ENCODE measurements at regions not wholly inside any gene's neighbourhood (a gene's known extent, or its start where the extent isn't known, plus 50 kb on each side); places are given as distances from the start of the nearest gene placed in this dataset.

DNA sequence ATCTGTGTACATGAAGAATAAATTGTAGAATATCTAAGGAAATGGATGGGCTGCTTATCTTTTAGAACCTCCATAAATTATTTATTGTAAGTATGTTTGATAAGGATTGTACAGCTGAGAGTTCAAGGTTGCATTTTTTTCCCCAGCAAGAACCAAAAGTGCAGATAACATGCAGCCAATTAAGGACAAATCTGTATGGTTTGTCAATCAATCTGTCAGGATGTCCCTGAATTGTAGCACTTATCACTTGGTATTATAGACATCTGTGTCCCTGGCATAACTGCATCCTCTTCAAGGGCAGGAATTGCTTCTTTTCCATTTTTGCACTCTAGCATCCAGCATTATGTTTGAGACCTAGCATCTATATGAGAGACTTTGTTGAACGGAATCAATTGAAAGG lies 95.4 kb upstream of the IGFBP7 start:
- POLR2A ChIA-PET = no interaction called here
- FAIRE-seq = no peak
- intact Hi-C loops (cut with micrococcal nuclease) (no loop called here), dilution Hi-C loops (cut with MboI; ENCODE audit: extremely low pct_ligation_motif_present, low sequenced_read_pairs) (no loop called here)
- Histone ChIP-seq H3K27ac (ENCODE audit: insufficient read depth, low read depth, low read length) (no peak overlapping the region), H3K4me2 (ENCODE audit: insufficient read depth, low read length) (no peak overlapping the region), H4K20me1 (replicated peaks; ENCODE audit: control insufficient read depth, extremely low read depth, insufficient read depth, low read length) (no peaks in the 10 kb centered on the region), H3K79me2 (ENCODE audit: control insufficient read depth, insufficient read depth, low read length) (no peaks in the 10 kb centered on the region), H3K9me1 (replicated peaks; ENCODE audit: control insufficient read depth, extremely low read depth, insufficient read depth, low read length) (no peaks in the 10 kb centered on the region), H3K4me1 (ENCODE audit: control insufficient read depth, extremely low read depth, insufficient read depth, low read length) (no peaks in the 10 kb centered on the region), H3K4me3 (replicated peaks in 1 of 3; ENCODE audit: insufficient read depth in 1 of 3, low read depth in 1 of 3, low read length in 3 of 3) (no peak overlapping the region), H3K36me3 (ENCODE audit: control insufficient read depth in 2 of 2, extremely low read depth in 1 of 2, insufficient read depth in 2 of 2, low read length in 2 of 2) (no peaks in the 10 kb centered on the region), H3K27me3 (ENCODE audit: control insufficient read depth in 2 of 2, insufficient read depth in 2 of 2, low read length in 2 of 2) (peaks cover 11 to 12% of the 10 kb centered on the region in 2 experiments), H3K9ac (replicated peaks; ENCODE audit: extremely low read depth, insufficient read depth, low read length) (no peak overlapping the region), H2AFZ (ENCODE audit: low read depth, low read length) (no peak overlapping the region), H3K9me3 (replicated peaks; ENCODE audit: control insufficient read depth, insufficient read depth, low read length) (no peaks in the 10 kb centered on the region)
- DNase-seq (ENCODE audit: low read depth, low spot score) = no peak
- no TSS peak for BruUV-seq (replicated peaks)
- no peak for TF ChIP-seq POLR2AphosphoS5 (IDR thresholded peaks at IDR 0.05; ENCODE audit: insufficient read depth, low read depth, low read length)
- no peak for TF ChIP-seq MYC (IDR thresholded peaks at IDR 0.05; ENCODE audit: low read depth, low read length)
- no peak for TF ChIP-seq EZH2 (IDR thresholded peaks at IDR 0.05; ENCODE audit: borderline replicate concordance, low read depth, low read length, severe bottlenecking)
- no peak for TF ChIP-seq POLR2A (IDR thresholded peaks at IDR 0.05; ENCODE audit: low read depth, low read length)
- TF ChIP-seq, protein P1, sequence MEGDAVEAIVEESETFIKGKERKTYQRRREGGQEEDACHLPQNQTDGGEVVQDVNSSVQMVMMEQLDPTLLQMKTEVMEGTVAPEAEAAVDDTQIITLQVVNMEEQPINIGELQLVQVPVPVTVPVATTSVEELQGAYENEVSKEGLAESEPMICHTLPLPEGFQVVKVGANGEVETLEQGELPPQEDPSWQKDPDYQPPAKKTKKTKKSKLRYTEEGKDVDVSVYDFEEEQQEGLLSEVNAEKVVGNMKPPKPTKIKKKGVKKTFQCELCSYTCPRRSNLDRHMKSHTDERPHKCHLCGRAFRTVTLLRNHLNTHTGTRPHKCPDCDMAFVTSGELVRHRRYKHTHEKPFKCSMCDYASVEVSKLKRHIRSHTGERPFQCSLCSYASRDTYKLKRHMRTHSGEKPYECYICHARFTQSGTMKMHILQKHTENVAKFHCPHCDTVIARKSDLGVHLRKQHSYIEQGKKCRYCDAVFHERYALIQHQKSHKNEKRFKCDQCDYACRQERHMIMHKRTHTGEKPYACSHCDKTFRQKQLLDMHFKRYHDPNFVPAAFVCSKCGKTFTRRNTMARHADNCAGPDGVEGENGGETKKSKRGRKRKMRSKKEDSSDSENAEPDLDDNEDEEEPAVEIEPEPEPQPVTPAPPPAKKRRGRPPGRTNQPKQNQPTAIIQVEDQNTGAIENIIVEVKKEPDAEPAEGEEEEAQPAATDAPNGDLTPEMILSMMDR (IDR thresholded peaks at IDR 0.05; ENCODE audit: extremely low read depth in 1 of 2, insufficient read depth in 1 of 2, low read depth in 1 of 2, low read length in 2 of 2) = no peak
- no peak for TF ChIP-seq GATA2 (IDR thresholded peaks at IDR 0.05; ENCODE audit: insufficient read depth, insufficient read length, low read depth, low read length)
- no peak for TF ChIP-seq MAX (IDR thresholded peaks at IDR 0.05; ENCODE audit: insufficient read depth, insufficient read length)
- TF ChIP-seq FOS (IDR thresholded peaks at IDR 0.05; ENCODE audit: borderline replicate concordance, insufficient read depth, low read length) = no peak
- no peak for TF ChIP-seq JUN (IDR thresholded peaks at IDR 0.05; ENCODE audit: borderline replicate concordance, insufficient read depth, insufficient read length, low read depth)
- CTCF ChIA-PET = interaction anchor here (1.5 kb wide), 1 partner anchor 15 kb away, joined by 6 read pairs; no protein-coding TSS in a partner anchor

Data from endothelial cell of umbilical vein (primary cell).